Nephron (organoid): ENCODE measurements at regions not wholly inside any gene's neighbourhood (a gene's known extent, or its start where the extent isn't known, plus 50 kb on each side); places are given as distances from the start of the nearest gene placed in this dataset.

Experiments
- H3K27ac Mint-ChIP-seq, 3 experiments: 2 replicates each; pipeline ENCODE4 v1.8.0; 2020; ENCODE audit warnings: mixed read lengths in 3 of 3, mild to moderate bottlenecking in 2 of 3, moderate library complexity in 1 of 3
- H3K27me3 Mint-ChIP-seq: 2 replicates; pipeline ENCODE4 v1.8.0; 2021; ENCODE audit warnings: low read depth, mild to moderate bottlenecking, moderate library complexity, mixed read lengths
- H3K36me3 Mint-ChIP-seq: 2 replicates; pipeline ENCODE4 v1.8.0; 2020; ENCODE audit warnings: low read depth, mixed read lengths
- H3K4me1 Mint-ChIP-seq: 2 replicates; pipeline ENCODE4 v1.8.0; 2020; ENCODE audit warnings: mixed read lengths
- H3K4me3 Mint-ChIP-seq, 3 experiments: 2 replicates each; pipeline ENCODE4 v1.8.0; 2020; ENCODE audit warnings: mild to moderate bottlenecking in 3 of 3, mixed read lengths in 3 of 3, moderate library complexity in 2 of 3
- H3K9me3 Mint-ChIP-seq: 2 replicates; pipeline ENCODE4 v1.8.0; 2020; ENCODE audit warnings: mixed read lengths
- TF ChIP-seq, protein P1 (sequence below), 3 experiments: fragments of 200-600 bp; sonication (generic); IDR thresholded peaks; one replicate each; pipeline ENCODE4 v1.5.0; 2021; ENCODE audit warnings: antibody characterized with exemption in 3 of 3; ENCODE audit not compliant: unreplicated experiment in 3 of 3

- TF ChIP-seq, protein P1, sequence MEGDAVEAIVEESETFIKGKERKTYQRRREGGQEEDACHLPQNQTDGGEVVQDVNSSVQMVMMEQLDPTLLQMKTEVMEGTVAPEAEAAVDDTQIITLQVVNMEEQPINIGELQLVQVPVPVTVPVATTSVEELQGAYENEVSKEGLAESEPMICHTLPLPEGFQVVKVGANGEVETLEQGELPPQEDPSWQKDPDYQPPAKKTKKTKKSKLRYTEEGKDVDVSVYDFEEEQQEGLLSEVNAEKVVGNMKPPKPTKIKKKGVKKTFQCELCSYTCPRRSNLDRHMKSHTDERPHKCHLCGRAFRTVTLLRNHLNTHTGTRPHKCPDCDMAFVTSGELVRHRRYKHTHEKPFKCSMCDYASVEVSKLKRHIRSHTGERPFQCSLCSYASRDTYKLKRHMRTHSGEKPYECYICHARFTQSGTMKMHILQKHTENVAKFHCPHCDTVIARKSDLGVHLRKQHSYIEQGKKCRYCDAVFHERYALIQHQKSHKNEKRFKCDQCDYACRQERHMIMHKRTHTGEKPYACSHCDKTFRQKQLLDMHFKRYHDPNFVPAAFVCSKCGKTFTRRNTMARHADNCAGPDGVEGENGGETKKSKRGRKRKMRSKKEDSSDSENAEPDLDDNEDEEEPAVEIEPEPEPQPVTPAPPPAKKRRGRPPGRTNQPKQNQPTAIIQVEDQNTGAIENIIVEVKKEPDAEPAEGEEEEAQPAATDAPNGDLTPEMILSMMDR (IDR thresholded peaks at IDR 0.05; ENCODE audit: unreplicated experiment in 3 of 3), result no peak
- H3K4me1 Mint-ChIP-seq, result peaks cover 12% of the 10 kb centered on the region
- no peaks in the 10 kb centered on the region for H3K9me3 Mint-ChIP-seq
- H3K4me3 Mint-ChIP-seq, result no peak overlapping the region
- no peak overlapping the region for H3K27ac Mint-ChIP-seq
- H3K27me3 Mint-ChIP-seq, result peaks cover 25% of the 10 kb centered on the region
- no peaks in the 10 kb centered on the region for H3K36me3 Mint-ChIP-seq
These were observed 269.7 kb upstream of the ATP10A start for GRCh38 chr15:26132811-26133210.

- peaks cover 19% of the 10 kb centered on the region for H3K27me3 Mint-ChIP-seq
- no peaks in the 10 kb centered on the region for H3K9me3 Mint-ChIP-seq
- no peak overlapping the region for H3K27ac Mint-ChIP-seq
- no peak overlapping the region for H3K4me3 Mint-ChIP-seq
- H3K4me1 Mint-ChIP-seq, result peaks cover 12% of the 10 kb centered on the region
- TF ChIP-seq, protein P1 (IDR thresholded peaks at IDR 0.05; ENCODE audit: unreplicated experiment in 3 of 3), result no peak
- no peaks in the 10 kb centered on the region for H3K36me3 Mint-ChIP-seq
These were observed 266.7 kb upstream of the ATP10A start for GRCh38 chr15:26129852-26130251.

- Mint-ChIP-seq H3K4me3 (no peak overlapping the region), H3K9me3 (no peaks in the 10 kb centered on the region), H3K27ac (no peak overlapping the region), H3K27me3 (peaks cover 15% of the 10 kb centered on the region), H3K4me1 (peaks cover 12% of the 10 kb centered on the region), H3K36me3 (no peaks in the 10 kb centered on the region)
- TF ChIP-seq, protein P1 (IDR thresholded peaks at IDR 0.05; ENCODE audit: unreplicated experiment in 3 of 3), result no peak
These were observed 265.5 kb upstream of the ATP10A start for GRCh38 chr15:26128611-26129140.

GRCh38 chr15:26126819-26127387 is 263.8 kb upstream of the ATP10A start:
- Mint-ChIP-seq H3K36me3 (no peaks in the 10 kb centered on the region), H3K27ac (no peak overlapping the region), H3K9me3 (no peaks in the 10 kb centered on the region), H3K4me3 (no peak overlapping the region), H3K27me3 (peaks cover 4% of the 10 kb centered on the region), H3K4me1 (no peaks in the 10 kb centered on the region)
- TF ChIP-seq, protein P1 (IDR thresholded peaks at IDR 0.05; ENCODE audit: unreplicated experiment in 3 of 3), result no peak

- TF ChIP-seq, protein P1 (IDR thresholded peaks at IDR 0.05; ENCODE audit: unreplicated experiment in 3 of 3), result no peak
- H3K9me3 Mint-ChIP-seq, result no peaks in the 10 kb centered on the region
- H3K36me3 Mint-ChIP-seq, result no peaks in the 10 kb centered on the region
- peaks cover 4% of the 10 kb centered on the region for H3K27me3 Mint-ChIP-seq
- H3K27ac Mint-ChIP-seq, result no peak overlapping the region
- no peak overlapping the region for H3K4me3 Mint-ChIP-seq
- H3K4me1 Mint-ChIP-seq, result no peaks in the 10 kb centered on the region
These were observed 262.9 kb upstream of the ATP10A start for GRCh38 chr15:26126070-26126469.

- Mint-ChIP-seq H3K4me1 (no peaks in the 10 kb centered on the region), H3K27me3 (peaks cover 4% of the 10 kb centered on the region), H3K27ac (no peak overlapping the region), H3K9me3 (no peaks in the 10 kb centered on the region), H3K4me3 (no peak overlapping the region), H3K36me3 (no peaks in the 10 kb centered on the region)
- TF ChIP-seq, protein P1 (IDR thresholded peaks at IDR 0.05; ENCODE audit: unreplicated experiment in 3 of 3), result no peak
These were observed 262.5 kb upstream of the ATP10A start for GRCh38 chr15:26125664-26126063.
